ENCODE measurements at regions not wholly inside any gene's neighbourhood (a gene's known extent, or its start where the extent isn't known, plus 50 kb on each side); places are given as distances from the start of the nearest gene placed in this dataset.
"Not testable (repeated sequence)": the region's sequence is repeated elsewhere in the genome, so short reads cannot be mapped to it uniquely, and the experiment has no call there.

DNA sequence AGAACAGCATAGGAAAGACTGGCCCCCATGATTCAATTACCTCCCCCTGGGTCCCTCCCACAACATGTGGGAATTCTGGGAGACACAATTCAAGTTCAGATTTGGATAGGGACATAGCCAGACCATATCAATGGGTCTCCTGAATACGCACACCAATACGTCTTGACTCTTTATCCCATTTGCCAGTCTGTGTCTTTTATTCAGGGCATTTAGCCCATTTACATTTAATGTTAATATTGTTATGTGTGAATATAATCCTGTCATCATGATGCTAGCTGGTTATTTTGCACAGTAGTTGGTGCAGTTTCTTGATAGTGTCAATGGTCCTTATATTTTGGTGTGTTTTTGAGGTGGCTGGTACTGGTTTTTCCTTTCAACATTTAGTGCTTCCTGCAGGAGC lies 256.1 kb downstream of the ZNF608 start:
- BruUV-seq (replicated peaks); DNase-seq (ENCODE audit: extremely low read depth in 1 of 4, low spot score in 3 of 4); FAIRE-seq; CTCF ChIA-PET (ENCODE audit: low intra/inter-chr PET ratio); H3K9ac ChIP-seq (ENCODE audit: insufficient read depth in 1 of 2, low read depth in 2 of 2, low read length in 2 of 2); H3K4me1 ChIP-seq (replicated peaks in 1 of 2; ENCODE audit: control insufficient read depth in 2 of 2, insufficient read depth in 2 of 2, low read length in 2 of 2); H3K79me2 ChIP-seq (ENCODE audit: control insufficient read depth, insufficient read depth, low read length); in situ Hi-C loops (cut with MboI); H3K4me2 ChIP-seq (ENCODE audit: insufficient read depth, low read length); H3K9me1 ChIP-seq (ENCODE audit: control insufficient read depth, insufficient read depth, low read length); H3K36me3 ChIP-seq (ENCODE audit: control insufficient read depth, insufficient read depth, low read length); H2AFZ ChIP-seq (ENCODE audit: low read depth, low read length); H4K20me1 ChIP-seq (replicated peaks; ENCODE audit: control insufficient read depth, insufficient read depth, low read length); intact Hi-C loops (cut with micrococcal nuclease); H3K27ac ChIP-seq (ENCODE audit: extremely low read depth, low read depth, low read length); H3K4me3 ChIP-seq; ATAC-seq; H3K9me3 ChIP-seq (replicated peaks; ENCODE audit: control insufficient read depth, insufficient read depth, low read depth, low read length); POLR2A ChIA-PET; H3K27me3 ChIP-seq (ENCODE audit: control insufficient read depth in 2 of 2, insufficient read depth in 2 of 2, low read length in 2 of 2): not testable (repeated sequence)
- WGBS (ENCODE audit: insufficient coverage, low coverage, missing lambda C conversion rate) = 0% methylated on average over 2 of the region's 2 CpGs
- TF ChIP-seq ZNF354B (CRISPR knock-in tag; IDR thresholded peaks at IDR 0.05) = 0 out of 2 replicates have a peak, but pooled peaks have one; percentile 45
- peak; percentile 93 for TF ChIP-seq ZNF507 (tag; conservative IDR thresholded peaks at IDR 0.05)

GRCh38 chr5:124481419-124481818 lies 265.0 kb downstream of the ZNF608 start:
- ChIA-PET CTCF (ENCODE audit: low intra/inter-chr PET ratio) (no interaction called here), POLR2A (no interaction called here)
- no peaks in the 10 kb centered on the region for H4K20me1 ChIP-seq (replicated peaks; ENCODE audit: control insufficient read depth, insufficient read depth, low read length)
- H2AFZ ChIP-seq (ENCODE audit: low read depth, low read length) = no peak overlapping the region
- no peaks in the 10 kb centered on the region for H3K36me3 ChIP-seq (ENCODE audit: control insufficient read depth, insufficient read depth, low read length)
- BruUV-seq (replicated peaks) = no TSS peak
- DNase-seq (ENCODE audit: extremely low read depth in 1 of 4, low spot score in 3 of 4) = no peak
- H3K27me3 ChIP-seq (ENCODE audit: control insufficient read depth in 2 of 2, insufficient read depth in 2 of 2, low read length in 2 of 2) = no peaks in the 10 kb centered on the region
- H3K79me2 ChIP-seq (ENCODE audit: control insufficient read depth, insufficient read depth, low read length) = no peaks in the 10 kb centered on the region
- no peaks in the 10 kb centered on the region for H3K9me1 ChIP-seq (ENCODE audit: control insufficient read depth, insufficient read depth, low read length)
- no peaks in the 10 kb centered on the region for H3K9me3 ChIP-seq (replicated peaks; ENCODE audit: control insufficient read depth, insufficient read depth, low read depth, low read length)
- ATAC-seq = no peak
- no peak overlapping the region for H3K27ac ChIP-seq (ENCODE audit: extremely low read depth, low read depth, low read length)
- no peak overlapping the region for H3K4me2 ChIP-seq (ENCODE audit: insufficient read depth, low read length)
- intact Hi-C loops (cut with micrococcal nuclease) = no loop called here
- no peak overlapping the region for H3K4me3 ChIP-seq
- H3K4me1 ChIP-seq (replicated peaks in 1 of 2; ENCODE audit: control insufficient read depth in 2 of 2, insufficient read depth in 2 of 2, low read length in 2 of 2) = no peaks in the 10 kb centered on the region
- FAIRE-seq = no peak
- in situ Hi-C loops (cut with MboI) = no loop called here
- 0% methylated on average over 4 of the region's 4 CpGs for WGBS (ENCODE audit: insufficient coverage, low coverage, missing lambda C conversion rate)
- H3K9ac ChIP-seq (ENCODE audit: insufficient read depth in 1 of 2, low read depth in 2 of 2, low read length in 2 of 2) = no peak overlapping the region
- TF ChIP-seq MEF2A (IDR thresholded peaks at IDR 0.05; ENCODE audit: control insufficient read depth, low read depth, low read length) (no peak), POLR2A (conservative IDR thresholded peaks at IDR 0.05) (no peak), ZNF41 (CRISPR knock-in tag; conservative IDR thresholded peaks at IDR 0.05) (no peak), GABPB2 (CRISPR knock-in tag; conservative IDR thresholded peaks at IDR 0.05) (no peak), RREB1 (CRISPR knock-in tag; IDR thresholded peaks at IDR 0.05) (no peak)
- TF ChIP-seq, protein P1, sequence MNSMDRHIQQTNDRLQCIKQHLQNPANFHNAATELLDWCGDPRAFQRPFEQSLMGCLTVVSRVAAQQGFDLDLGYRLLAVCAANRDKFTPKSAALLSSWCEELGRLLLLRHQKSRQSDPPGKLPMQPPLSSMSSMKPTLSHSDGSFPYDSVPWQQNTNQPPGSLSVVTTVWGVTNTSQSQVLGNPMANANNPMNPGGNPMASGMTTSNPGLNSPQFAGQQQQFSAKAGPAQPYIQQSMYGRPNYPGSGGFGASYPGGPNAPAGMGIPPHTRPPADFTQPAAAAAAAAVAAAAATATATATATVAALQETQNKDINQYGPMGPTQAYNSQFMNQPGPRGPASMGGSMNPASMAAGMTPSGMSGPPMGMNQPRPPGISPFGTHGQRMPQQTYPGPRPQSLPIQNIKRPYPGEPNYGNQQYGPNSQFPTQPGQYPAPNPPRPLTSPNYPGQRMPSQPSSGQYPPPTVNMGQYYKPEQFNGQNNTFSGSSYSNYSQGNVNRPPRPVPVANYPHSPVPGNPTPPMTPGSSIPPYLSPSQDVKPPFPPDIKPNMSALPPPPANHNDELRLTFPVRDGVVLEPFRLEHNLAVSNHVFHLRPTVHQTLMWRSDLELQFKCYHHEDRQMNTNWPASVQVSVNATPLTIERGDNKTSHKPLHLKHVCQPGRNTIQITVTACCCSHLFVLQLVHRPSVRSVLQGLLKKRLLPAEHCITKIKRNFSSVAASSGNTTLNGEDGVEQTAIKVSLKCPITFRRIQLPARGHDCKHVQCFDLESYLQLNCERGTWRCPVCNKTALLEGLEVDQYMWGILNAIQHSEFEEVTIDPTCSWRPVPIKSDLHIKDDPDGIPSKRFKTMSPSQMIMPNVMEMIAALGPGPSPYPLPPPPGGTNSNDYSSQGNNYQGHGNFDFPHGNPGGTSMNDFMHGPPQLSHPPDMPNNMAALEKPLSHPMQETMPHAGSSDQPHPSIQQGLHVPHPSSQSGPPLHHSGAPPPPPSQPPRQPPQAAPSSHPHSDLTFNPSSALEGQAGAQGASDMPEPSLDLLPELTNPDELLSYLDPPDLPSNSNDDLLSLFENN (IDR thresholded peaks at IDR 0.05; ENCODE audit: low read depth in 2 of 2, low read length in 2 of 2) = no peak

Measured in K562 (cell line).